Activated CD4-positive, alpha-beta T cell treated with anti-CD3 and anti-CD28 coated beads, Interleukin-2, Interleukin-6, amounts not matched to agents 100 ng/mL and 50 ng/mL, durations not matched to agents 16 hours and 8 hours (primary cell): ENCODE measurements at regions not wholly inside any gene's neighbourhood (a gene's known extent, or its start where the extent isn't known, plus 50 kb on each side); places are given as distances from the start of the nearest gene placed in this dataset.
"Not testable (repeated sequence)": the region's sequence is repeated elsewhere in the genome, so short reads cannot be mapped to it uniquely, and the experiment has no call there.

Experiments
- DNase-seq: peaks from one replicate; pipeline ENCODE4 v3.0.0-alpha.2; 2020

GRCh38 chr16:48972236-48972635 is 309.4 kb downstream of the CBLN1 start:
- DNase-seq = no peak

- no peak for DNase-seq
Observed at GRCh38 chr16:48971571-48972077, 310.0 kb downstream of the CBLN1 start.

- no peak for DNase-seq
Observed at GRCh38 chr16:48970216-48970615, 311.4 kb downstream of the CBLN1 start.

GRCh38 chr16:48969611-48970010 is 312.0 kb downstream of the CBLN1 start:
- DNase-seq = no peak

GRCh38 chr16:48965386-48965785 is 316.3 kb downstream of the CBLN1 start:
- DNase-seq = no peak

GRCh38 chr16:48963901-48964615 is 317.6 kb downstream of the CBLN1 start:
- no peak for DNase-seq

- no peak for DNase-seq
Observed at GRCh38 chr16:48963306-48963705, 318.3 kb downstream of the CBLN1 start.

GRCh38 chr16:48961546-48961945 is 320.1 kb downstream of the CBLN1 start:
- DNase-seq = no peak

- DNase-seq = no peak
Observed at GRCh38 chr16:48960830-48961229, 320.8 kb downstream of the CBLN1 start.

- no peak for DNase-seq
Observed at GRCh38 chr16:48959747-48960146, 321.9 kb downstream of the CBLN1 start.

GRCh38 chr16:48959204-48959603 is 322.4 kb downstream of the CBLN1 start:
- no peak for DNase-seq

- no peak for DNase-seq
Observed at GRCh38 chr16:48958681-48959080, 323.0 kb downstream of the CBLN1 start.

GRCh38 chr16:48956620-48957019 is 325.0 kb downstream of the CBLN1 start:
- no peak for DNase-seq

- DNase-seq = no peak
Observed at GRCh38 chr16:48955837-48956236, 325.8 kb downstream of the CBLN1 start.

- not testable (repeated sequence) for DNase-seq
Observed at GRCh38 chr16:48951621-48952125, 330.0 kb downstream of the CBLN1 start.

GRCh38 chr16:48950184-48950583 is 331.5 kb downstream of the CBLN1 start:
- no peak for DNase-seq

GRCh38 chr16:48949636-48950035 is 332.0 kb downstream of the CBLN1 start:
- no peak for DNase-seq

- no peak for DNase-seq
Observed at GRCh38 chr16:48948911-48949310, 332.7 kb downstream of the CBLN1 start.

- DNase-seq = no peak
Observed at GRCh38 chr16:48947371-48947713, 334.3 kb downstream of the CBLN1 start.

GRCh38 chr16:48946686-48947370 is 334.8 kb downstream of the CBLN1 start:
- no peak for DNase-seq

GRCh38 chr16:48942996-48943395 is 333.0 kb upstream of the N4BP1 start:
- DNase-seq = no peak

- DNase-seq = no peak
Observed at GRCh38 chr16:48936811-48937210, 326.8 kb upstream of the N4BP1 start.

GRCh38 chr16:48932216-48932855 is 322.4 kb upstream of the N4BP1 start:
- DNase-seq = no peak
